SK-N-SH treated with all-trans-retinoic acid at 6 μM for 48 hours (cell line): ENCODE measurements at regions not wholly inside any gene's neighbourhood (a gene's known extent, or its start where the extent isn't known, plus 50 kb on each side); places are given as distances from the start of the nearest gene placed in this dataset.
"Not testable (repeated sequence)": the region's sequence is repeated elsewhere in the genome, so short reads cannot be mapped to it uniquely, and the experiment has no call there.

ENCODE experiments used
- ATAC-seq: fragments of 200-7000 bp; cut with Tn5 transposase; 3 replicates; pipeline ENCODE4 v1.9.1; 2020; ENCODE audit warnings: mild to moderate bottlenecking, moderate library complexity
- BACH2 ChIP-seq: fragments of 250-450 bp; sonication (Bioruptor Pico); IDR thresholded peaks from 2 replicates; pipeline ENCODE4 v1.9.0; 2021; ENCODE audit warnings: mild to moderate bottlenecking, borderline replicate concordance
- CSDC2 ChIP-seq: fragments of 250-450 bp; sonication (Bioruptor Pico); IDR thresholded peaks from 2 replicates; pipeline ENCODE4 v1.5.0; 2020; ENCODE audit warnings: mild to moderate bottlenecking, moderate library complexity
- CSRNP3 ChIP-seq: fragments of 250-450 bp; sonication (Bioruptor Pico); IDR thresholded peaks from 2 replicates; pipeline ENCODE4 v1.5.1; 2021; ENCODE audit warnings: mild to moderate bottlenecking, moderate library complexity
- ESRRG ChIP-seq: fragments of 250-450 bp; sonication (Bioruptor Pico); IDR thresholded peaks from 2 replicates; pipeline ENCODE4 v1.6.1; 2021; ENCODE audit warnings: mild to moderate bottlenecking
- GLIS3 ChIP-seq: fragments of 250-450 bp; sonication (Bioruptor Pico); IDR thresholded peaks from 2 replicates; pipeline ENCODE4 v1.5.0; 2020; ENCODE audit warnings: mild to moderate bottlenecking, moderate library complexity
- ISL1 ChIP-seq: fragments of 250-450 bp; sonication (Bioruptor Pico); IDR thresholded peaks from 2 replicates; pipeline ENCODE4 v2.1.2; 2022; ENCODE audit warnings: mild to moderate bottlenecking, moderate library complexity
- OSR1 ChIP-seq: fragments of 250-450 bp; sonication (Bioruptor Pico); IDR thresholded peaks from 2 replicates; pipeline ENCODE4 v1.8.0; 2022; ENCODE audit warnings: moderate library complexity, mild to moderate bottlenecking, inconsistent platforms
- RARB ChIP-seq: fragments of 250-450 bp; sonication (Bioruptor Pico); IDR thresholded peaks from 2 replicates; pipeline ENCODE4 v1.8.0; 2021; ENCODE audit warnings: mild to moderate bottlenecking, moderate library complexity
- SNAI2 ChIP-seq: fragments of 250-450 bp; sonication (Bioruptor Pico); IDR thresholded peaks from 2 replicates; pipeline ENCODE4 v1.5.0; 2020; ENCODE audit warnings: mild to moderate bottlenecking, moderate library complexity
- TCF4 ChIP-seq: fragments of 250-450 bp; sonication (Bioruptor Pico); IDR thresholded peaks from 2 replicates; pipeline ENCODE4 v1.8.0; 2021; ENCODE audit warnings: mild to moderate bottlenecking, moderate library complexity, borderline replicate concordance
- TOX ChIP-seq: fragments of 250-450 bp; sonication (Bioruptor Pico); IDR thresholded peaks from 2 replicates; pipeline ENCODE4 v1.8.0; 2021; ENCODE audit warnings: mild to moderate bottlenecking, moderate library complexity, borderline replicate concordance
- TSHZ2 ChIP-seq: fragments of 250-450 bp; sonication (Bioruptor Pico); IDR thresholded peaks from 2 replicates; pipeline ENCODE4 v1.5.0; 2020; ENCODE audit warnings: mild to moderate bottlenecking, moderate library complexity
- ZC3H10 ChIP-seq: fragments of 250-450 bp; sonication (Bioruptor Pico); IDR thresholded peaks from 2 replicates; pipeline ENCODE4 v1.5.1; 2021; ENCODE audit warnings: mild to moderate bottlenecking, moderate library complexity
- ZFP3 ChIP-seq: fragments of 250-450 bp; sonication (Bioruptor Pico); IDR thresholded peaks from 2 replicates; pipeline ENCODE4 v1.5.0; 2020; ENCODE audit warnings: mild to moderate bottlenecking, moderate library complexity
- ZFP30 ChIP-seq: fragments of 450-650 bp; formaldehyde crosslinking; IDR thresholded peaks from 2 replicates; pipeline ENCODE4 v1.5.0; 2022; ENCODE audit warnings: mild to moderate bottlenecking, moderate library complexity
- ZNF565 ChIP-seq: fragments of 450-650 bp; formaldehyde crosslinking; conservative IDR thresholded peaks from 2 replicates; pipeline ENCODE4 v1.5.0; 2020; ENCODE audit warnings: low read depth, mild to moderate bottlenecking, moderate library complexity
- ZNF70 ChIP-seq: fragments of 450-650 bp; formaldehyde crosslinking; IDR thresholded peaks from 2 replicates; pipeline ENCODE4 v1.5.0; 2020; ENCODE audit warnings: mild to moderate bottlenecking, moderate library complexity
- ZNF8 ChIP-seq: fragments of 450-650 bp; formaldehyde crosslinking; IDR thresholded peaks from 2 replicates; pipeline ENCODE4 v1.5.0; 2020; ENCODE audit warnings: mild to moderate bottlenecking, moderate library complexity
- TF ChIP-seq, protein P1 (sequence below): fragments of 250-450 bp; sonication (Bioruptor Pico); IDR thresholded peaks from 2 replicates; pipeline ENCODE4 v1.8.0; 2021; ENCODE audit warnings: low read depth, mild to moderate bottlenecking, moderate library complexity, borderline replicate concordance
- TF ChIP-seq, protein P2 (sequence below): fragments of 250-450 bp; sonication (Bioruptor Pico); IDR thresholded peaks from 2 replicates; pipeline ENCODE4 v1.8.0; 2020; ENCODE audit warnings: mild to moderate bottlenecking, moderate library complexity, borderline replicate concordance

- TF ChIP-seq, protein P1, sequence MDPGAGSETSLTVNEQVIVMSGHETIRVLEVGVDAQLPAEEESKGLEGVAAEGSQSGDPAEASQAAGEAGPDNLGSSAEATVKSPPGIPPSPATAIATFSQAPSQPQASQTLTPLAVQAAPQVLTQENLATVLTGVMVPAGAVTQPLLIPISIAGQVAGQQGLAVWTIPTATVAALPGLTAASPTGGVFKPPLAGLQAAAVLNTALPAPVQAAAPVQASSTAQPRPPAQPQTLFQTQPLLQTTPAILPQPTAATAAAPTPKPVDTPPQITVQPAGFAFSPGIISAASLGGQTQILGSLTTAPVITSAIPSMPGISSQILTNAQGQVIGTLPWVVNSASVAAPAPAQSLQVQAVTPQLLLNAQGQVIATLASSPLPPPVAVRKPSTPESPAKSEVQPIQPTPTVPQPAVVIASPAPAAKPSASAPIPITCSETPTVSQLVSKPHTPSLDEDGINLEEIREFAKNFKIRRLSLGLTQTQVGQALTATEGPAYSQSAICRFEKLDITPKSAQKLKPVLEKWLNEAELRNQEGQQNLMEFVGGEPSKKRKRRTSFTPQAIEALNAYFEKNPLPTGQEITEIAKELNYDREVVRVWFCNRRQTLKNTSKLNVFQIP (CRISPR knock-in tag) = no peak
- no peak for TF ChIP-seq ZNF565 (CRISPR knock-in tag)
- TF ChIP-seq ZFP3 (CRISPR knock-in tag) = no peak
- TF ChIP-seq BACH2 = no peak
These were observed 747.4 kb upstream of the ARPP21 start (continued) for GRCh38 chr3:34891941-34892340.

- no peak for TF ChIP-seq SNAI2 (CRISPR knock-in tag)
- TF ChIP-seq ISL1 = no peak
- TF ChIP-seq, protein P1 (CRISPR knock-in tag) = no peak
- no peak for TF ChIP-seq ZC3H10 (CRISPR knock-in tag)
- no peak for TF ChIP-seq ZNF565 (CRISPR knock-in tag)
- TF ChIP-seq RARB (CRISPR knock-in tag) = no peak
- no peak for TF ChIP-seq CSRNP3 (CRISPR knock-in tag)
- TF ChIP-seq ZNF70 = no peak
- TF ChIP-seq CSDC2 = no peak
- TF ChIP-seq OSR1 = no peak
- no peak for TF ChIP-seq ZFP30 (CRISPR knock-in tag)
- no peak for TF ChIP-seq GLIS3
- TF ChIP-seq ESRRG (CRISPR knock-in tag) = no peak
- TF ChIP-seq TSHZ2 (CRISPR knock-in tag) = no peak
- TF ChIP-seq, protein P2, sequence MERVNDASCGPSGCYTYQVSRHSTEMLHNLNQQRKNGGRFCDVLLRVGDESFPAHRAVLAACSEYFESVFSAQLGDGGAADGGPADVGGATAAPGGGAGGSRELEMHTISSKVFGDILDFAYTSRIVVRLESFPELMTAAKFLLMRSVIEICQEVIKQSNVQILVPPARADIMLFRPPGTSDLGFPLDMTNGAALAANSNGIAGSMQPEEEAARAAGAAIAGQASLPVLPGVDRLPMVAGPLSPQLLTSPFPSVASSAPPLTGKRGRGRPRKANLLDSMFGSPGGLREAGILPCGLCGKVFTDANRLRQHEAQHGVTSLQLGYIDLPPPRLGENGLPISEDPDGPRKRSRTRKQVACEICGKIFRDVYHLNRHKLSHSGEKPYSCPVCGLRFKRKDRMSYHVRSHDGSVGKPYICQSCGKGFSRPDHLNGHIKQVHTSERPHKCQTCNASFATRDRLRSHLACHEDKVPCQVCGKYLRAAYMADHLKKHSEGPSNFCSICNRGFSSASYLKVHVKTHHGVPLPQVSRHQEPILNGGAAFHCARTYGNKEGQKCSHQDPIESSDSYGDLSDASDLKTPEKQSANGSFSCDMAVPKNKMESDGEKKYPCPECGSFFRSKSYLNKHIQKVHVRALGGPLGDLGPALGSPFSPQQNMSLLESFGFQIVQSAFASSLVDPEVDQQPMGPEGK = no peak
- no peak for TF ChIP-seq TCF4
- no peak for TF ChIP-seq TOX (CRISPR knock-in tag)
These were observed 743.5 kb upstream of the ARPP21 start for GRCh38 chr3:34895841-34896240.

GRCh38 chr3:34909679-34910078 lies 729.6 kb upstream of the ARPP21 start:
- ATAC-seq = not testable (repeated sequence)
- peak; percentile 62; the same call in 1 of the 2 replicates for TF ChIP-seq ZNF8 (CRISPR knock-in tag)

More at GRCh38 chr3:34895841-34896240, 743.5 kb upstream of the ARPP21 start:
- ATAC-seq = no peak

DNA sequence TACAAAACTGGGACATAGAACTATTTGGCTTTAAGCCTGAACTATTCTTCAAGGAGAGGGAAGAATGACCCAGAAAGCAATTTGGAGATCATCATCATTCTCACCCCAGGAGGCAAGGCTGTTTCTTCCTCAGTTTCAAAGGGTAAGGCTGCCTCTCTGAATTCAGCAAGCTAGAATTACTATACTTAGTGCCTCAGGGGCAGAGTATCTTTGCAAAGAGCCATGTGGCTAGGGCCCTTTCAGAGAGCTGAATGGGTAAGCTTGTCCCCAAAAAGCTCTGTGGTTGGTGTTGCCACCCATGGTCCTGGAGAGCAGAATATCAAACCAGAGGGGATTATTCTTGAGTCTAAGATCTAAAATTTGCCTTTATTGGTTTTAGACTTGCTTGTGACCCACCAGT lies 720.3 kb upstream of the ARPP21 start:
- ATAC-seq = no peak
- no peak for TF ChIP-seq OSR1

DNA sequence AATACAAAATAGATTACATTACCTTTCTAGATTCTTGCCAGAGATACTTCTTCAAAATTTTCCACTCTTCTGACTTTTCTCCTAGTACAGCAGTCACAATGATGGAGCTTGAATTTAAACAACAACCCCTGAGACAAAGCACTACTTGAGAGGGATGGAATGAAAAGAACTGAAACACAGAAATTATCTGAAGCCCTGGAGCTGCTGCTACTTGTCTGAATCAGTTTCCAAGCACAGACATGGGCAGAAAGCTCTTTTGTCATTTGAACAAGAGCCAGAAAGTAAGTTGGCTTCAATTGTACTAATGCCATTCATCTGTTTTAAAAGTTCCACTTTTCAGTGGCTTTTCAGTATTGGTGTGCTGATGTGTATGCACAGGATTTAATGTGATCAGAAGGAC lies 718.5 kb upstream of the ARPP21 start:
- ATAC-seq = no peak
- TF ChIP-seq ZC3H10 (CRISPR knock-in tag) = no peak
- TF ChIP-seq, protein P1 (CRISPR knock-in tag) = no peak
- TF ChIP-seq CSDC2 = no peak
- TF ChIP-seq, protein P2 = no peak
- no peak for TF ChIP-seq ZFP30 (CRISPR knock-in tag)
- no peak for TF ChIP-seq ZNF8 (CRISPR knock-in tag)
- TF ChIP-seq ZNF70 = no peak
- TF ChIP-seq ZNF565 (CRISPR knock-in tag) = no peak
- no peak for TF ChIP-seq TCF4
- no peak for TF ChIP-seq CSRNP3 (CRISPR knock-in tag)
- TF ChIP-seq GLIS3 = no peak
- no peak for TF ChIP-seq ESRRG (CRISPR knock-in tag)
